ENCODE measurements at regions not wholly inside any gene's neighbourhood (a gene's known extent, or its start where the extent isn't known, plus 50 kb on each side); places are given as distances from the start of the nearest gene placed in this dataset.
"Not testable (repeated sequence)": the region's sequence is repeated elsewhere in the genome, so short reads cannot be mapped to it uniquely, and the experiment has no call there.

- no peak overlapping the region for H3K27ac Mint-ChIP-seq
- H3K36me3 Mint-ChIP-seq (ENCODE audit: low read depth) = no peaks in the 10 kb centered on the region
- no peak overlapping the region for H3K4me3 Mint-ChIP-seq
- no peaks in the 10 kb centered on the region for H3K27me3 Mint-ChIP-seq (ENCODE audit: low read depth)
- no peaks in the 10 kb centered on the region for H3K4me1 Mint-ChIP-seq (ENCODE audit: low read depth)
- no peaks in the 10 kb centered on the region for H3K9me3 Mint-ChIP-seq
Measured at GRCh38 chr2:66000901-66001300, 434.0 kb upstream of the MEIS1 start.

DNA sequence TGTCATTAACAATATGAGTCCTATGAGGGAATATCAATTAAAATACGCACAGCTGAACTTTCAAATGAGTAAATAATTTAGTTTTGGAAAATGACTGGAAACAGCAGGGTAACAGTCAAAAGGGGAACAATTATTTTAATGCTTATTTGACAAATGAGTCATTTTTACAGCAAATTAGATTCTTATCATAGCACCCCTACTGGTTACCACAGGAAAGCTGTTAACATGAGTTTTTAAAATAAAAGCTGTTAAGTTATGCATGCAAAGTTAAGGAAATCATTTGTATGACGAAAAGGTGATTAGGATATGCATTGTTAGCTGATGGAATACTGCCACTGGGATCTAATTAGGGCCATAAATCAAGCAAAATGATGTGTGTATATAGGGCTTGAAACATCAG lies 435.1 kb upstream of the MEIS1 start:
- Mint-ChIP-seq H3K27ac (no peak overlapping the region), H3K36me3 (ENCODE audit: low read depth) (no peaks in the 10 kb centered on the region), H3K4me1 (ENCODE audit: low read depth) (no peaks in the 10 kb centered on the region), H3K9me3 (no peaks in the 10 kb centered on the region), H3K27me3 (ENCODE audit: low read depth) (no peaks in the 10 kb centered on the region), H3K4me3 (no peak overlapping the region)

DNA sequence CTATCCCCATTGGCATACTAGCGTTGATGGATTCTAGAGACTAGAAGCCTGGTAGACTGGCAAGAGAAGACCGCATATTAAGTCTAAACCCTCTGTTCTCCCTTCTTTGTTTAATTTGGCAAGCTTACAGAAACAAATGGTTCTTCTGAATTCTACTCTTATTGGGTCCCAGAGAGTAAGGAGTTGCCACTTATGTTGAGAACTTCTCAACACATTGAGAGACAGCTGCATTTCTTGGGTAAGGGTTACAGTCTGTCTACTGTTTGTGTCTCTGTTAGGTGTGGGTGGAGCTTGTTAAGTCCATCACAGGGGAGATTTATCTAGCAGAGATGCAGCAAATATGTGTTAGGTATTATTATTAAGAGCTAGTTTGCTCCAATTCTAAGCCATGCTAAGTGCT lies 435.8 kb upstream of the MEIS1 start:
- H3K27ac Mint-ChIP-seq = no peak overlapping the region
- no peaks in the 10 kb centered on the region for H3K9me3 Mint-ChIP-seq
- H3K4me1 Mint-ChIP-seq (ENCODE audit: low read depth) = no peaks in the 10 kb centered on the region
- no peaks in the 10 kb centered on the region for H3K36me3 Mint-ChIP-seq (ENCODE audit: low read depth)
- H3K4me3 Mint-ChIP-seq = no peak overlapping the region
- H3K27me3 Mint-ChIP-seq (ENCODE audit: low read depth) = no peaks in the 10 kb centered on the region

DNA sequence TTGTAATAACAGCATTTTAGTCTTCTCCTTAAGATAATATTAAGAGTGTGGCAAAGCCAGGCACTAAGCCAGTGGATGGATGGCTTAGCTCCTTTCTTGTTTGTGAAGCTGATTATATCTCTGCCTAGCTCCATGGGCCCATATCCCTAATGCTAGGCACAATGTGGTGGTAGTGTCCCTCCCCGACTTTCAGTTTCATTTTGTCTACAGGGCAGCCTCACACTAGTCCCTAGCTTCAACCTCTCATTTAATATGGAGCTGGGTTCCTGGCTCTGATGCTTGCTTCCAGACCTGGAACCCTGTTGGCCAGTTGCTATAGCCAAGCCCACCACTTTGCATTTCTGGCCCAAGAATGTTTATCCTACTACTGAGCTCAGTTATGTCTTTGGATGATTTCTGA lies 437.0 kb upstream of the MEIS1 start:
- no peaks in the 10 kb centered on the region for H3K36me3 Mint-ChIP-seq (ENCODE audit: low read depth)
- no peaks in the 10 kb centered on the region for H3K9me3 Mint-ChIP-seq
- H3K27ac Mint-ChIP-seq = no peak overlapping the region
- H3K27me3 Mint-ChIP-seq (ENCODE audit: low read depth) = no peaks in the 10 kb centered on the region
- H3K4me3 Mint-ChIP-seq = no peak overlapping the region
- H3K4me1 Mint-ChIP-seq (ENCODE audit: low read depth) = no peaks in the 10 kb centered on the region

- H3K9me3 Mint-ChIP-seq = no peaks in the 10 kb centered on the region
- H3K4me3 Mint-ChIP-seq = no peak overlapping the region
- H3K27ac Mint-ChIP-seq = no peak overlapping the region
- no peaks in the 10 kb centered on the region for H3K27me3 Mint-ChIP-seq (ENCODE audit: low read depth)
- H3K36me3 Mint-ChIP-seq (ENCODE audit: low read depth) = no peaks in the 10 kb centered on the region
- no peaks in the 10 kb centered on the region for H3K4me1 Mint-ChIP-seq (ENCODE audit: low read depth)
Measured at GRCh38 chr2:65992198-65992554, 442.7 kb upstream of the MEIS1 start.

GRCh38 chr2:65991381-65992197 lies 443.3 kb upstream of the MEIS1 start:
- H3K4me3 Mint-ChIP-seq = no peak overlapping the region
- no peaks in the 10 kb centered on the region for H3K4me1 Mint-ChIP-seq (ENCODE audit: low read depth)
- no peaks in the 10 kb centered on the region for H3K36me3 Mint-ChIP-seq (ENCODE audit: low read depth)
- no peak overlapping the region for H3K27ac Mint-ChIP-seq
- H3K27me3 Mint-ChIP-seq (ENCODE audit: low read depth) = no peaks in the 10 kb centered on the region
- H3K9me3 Mint-ChIP-seq = no peaks in the 10 kb centered on the region

GRCh38 chr2:65985986-65986385 lies 448.9 kb upstream of the MEIS1 start:
- Mint-ChIP-seq H3K27me3 (ENCODE audit: low read depth) (no peaks in the 10 kb centered on the region), H3K36me3 (ENCODE audit: low read depth) (no peaks in the 10 kb centered on the region), H3K4me3 (no peak overlapping the region), H3K4me1 (ENCODE audit: low read depth) (no peaks in the 10 kb centered on the region), H3K9me3 (no peaks in the 10 kb centered on the region), H3K27ac (no peak overlapping the region)

DNA sequence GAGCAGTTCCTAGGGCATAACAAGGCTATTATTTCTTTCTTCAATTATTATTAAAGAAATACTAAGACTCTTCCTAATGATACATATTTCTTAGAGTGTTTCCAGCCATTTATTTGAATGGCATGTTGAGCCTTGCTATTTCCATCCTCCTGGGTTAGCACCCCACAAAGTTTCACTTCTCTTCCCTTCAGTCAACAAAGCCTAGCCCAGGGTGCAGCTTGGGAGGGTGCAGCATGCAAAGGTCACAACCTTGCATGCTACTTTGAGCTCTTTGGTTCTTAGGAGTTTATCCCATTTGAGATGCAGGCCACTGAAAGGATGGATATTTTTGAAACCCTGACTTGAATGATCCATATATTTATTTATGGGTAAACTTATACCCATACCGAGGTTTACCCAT lies 454.4 kb upstream of the MEIS1 start:
- Mint-ChIP-seq H3K4me3 (no peak overlapping the region), H3K9me3 (no peaks in the 10 kb centered on the region), H3K27me3 (ENCODE audit: low read depth) (no peaks in the 10 kb centered on the region), H3K4me1 (ENCODE audit: low read depth) (no peaks in the 10 kb centered on the region), H3K27ac (no peak overlapping the region), H3K36me3 (ENCODE audit: low read depth) (no peaks in the 10 kb centered on the region)

DNA sequence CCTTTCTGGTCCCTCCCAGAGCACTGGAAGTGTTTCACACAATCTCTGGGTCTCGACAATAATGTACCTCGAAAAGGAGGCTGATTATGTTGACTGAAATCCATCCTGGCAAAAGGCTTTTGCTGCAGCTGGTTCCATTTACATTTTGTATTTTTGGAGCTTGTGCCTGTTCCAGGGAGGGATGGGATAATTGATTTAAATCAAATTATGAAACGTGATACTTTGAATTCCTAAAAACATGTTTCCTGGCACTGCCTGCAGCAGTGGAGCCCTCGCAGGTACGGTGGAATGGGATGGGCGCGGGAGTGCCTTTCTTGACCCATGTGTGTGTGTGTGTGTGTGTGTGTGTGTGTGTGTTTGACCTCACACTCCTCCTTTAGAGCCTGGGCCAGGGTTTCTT lies 455.5 kb upstream of the MEIS1 start:
- Mint-ChIP-seq H3K4me3 (no peak overlapping the region), H3K27me3 (ENCODE audit: low read depth) (no peaks in the 10 kb centered on the region), H3K4me1 (ENCODE audit: low read depth) (no peaks in the 10 kb centered on the region), H3K36me3 (ENCODE audit: low read depth) (no peaks in the 10 kb centered on the region), H3K9me3 (no peaks in the 10 kb centered on the region), H3K27ac (no peak overlapping the region)

DNA sequence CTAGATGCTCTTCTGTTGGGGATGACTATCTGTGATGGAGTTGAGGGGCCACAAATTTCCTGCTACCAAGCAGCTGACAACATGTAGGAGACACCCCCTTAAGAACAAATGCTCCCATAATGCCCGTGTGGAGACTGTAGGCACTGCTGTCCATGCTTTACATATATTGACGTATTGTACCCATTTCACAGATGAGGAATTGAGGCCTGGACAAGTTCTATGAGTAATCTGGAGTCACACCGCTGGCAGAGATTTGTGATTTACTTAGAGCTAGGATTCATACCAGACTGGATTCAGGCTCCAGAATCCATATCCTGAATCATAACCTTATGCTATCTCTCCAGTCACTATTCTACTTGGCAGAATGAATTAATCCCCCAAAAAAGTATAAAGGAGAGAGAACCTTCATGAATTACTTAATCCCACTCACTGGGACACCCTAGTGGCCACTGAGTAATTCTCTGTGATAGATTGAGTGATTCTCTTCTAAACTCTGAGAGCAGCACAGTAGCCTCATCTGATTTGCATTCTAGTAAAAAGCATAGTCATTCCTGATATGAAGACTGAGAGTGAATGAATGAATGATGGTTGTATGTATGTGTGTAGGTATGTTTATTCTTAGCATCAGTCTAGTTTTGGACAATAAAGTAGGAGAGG lies 460.7 kb upstream of the MEIS1 start:
- H3K4me3 Mint-ChIP-seq = no peak overlapping the region
- no peak overlapping the region for H3K27ac Mint-ChIP-seq
- no peaks in the 10 kb centered on the region for H3K9me3 Mint-ChIP-seq
- no peaks in the 10 kb centered on the region for H3K36me3 Mint-ChIP-seq (ENCODE audit: low read depth)
- H3K27me3 Mint-ChIP-seq (ENCODE audit: low read depth) = no peaks in the 10 kb centered on the region
- H3K4me1 Mint-ChIP-seq (ENCODE audit: low read depth) = no peaks in the 10 kb centered on the region

DNA sequence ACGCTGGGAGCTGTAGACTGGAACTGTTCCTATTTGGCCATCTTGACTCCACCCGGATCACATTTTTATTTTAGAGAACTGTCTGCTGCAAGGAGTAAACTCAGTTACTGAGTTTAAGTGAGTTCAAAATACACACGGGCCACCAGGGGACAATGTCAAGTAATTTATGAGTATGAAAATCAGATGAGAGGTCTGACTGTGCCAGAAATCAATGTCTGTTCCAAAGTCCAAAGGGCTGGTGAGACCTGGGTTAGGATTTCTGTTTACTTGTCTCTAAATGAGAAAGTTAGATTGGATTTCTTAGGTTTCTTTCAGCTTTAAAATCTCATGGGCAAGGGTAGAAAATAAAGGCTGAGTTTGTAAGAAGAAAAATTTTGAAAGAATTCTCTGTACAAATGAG lies 465.8 kb upstream of the MEIS1 start:
- Mint-ChIP-seq H3K4me1 (ENCODE audit: low read depth) (no peaks in the 10 kb centered on the region), H3K9me3 (no peaks in the 10 kb centered on the region), H3K27me3 (ENCODE audit: low read depth) (no peaks in the 10 kb centered on the region), H3K36me3 (ENCODE audit: low read depth) (no peaks in the 10 kb centered on the region), H3K4me3 (no peak overlapping the region), H3K27ac (no peak overlapping the region)

- H3K4me1 Mint-ChIP-seq (ENCODE audit: low read depth); H3K9me3 Mint-ChIP-seq; H3K27me3 Mint-ChIP-seq (ENCODE audit: low read depth); H3K27ac Mint-ChIP-seq; H3K36me3 Mint-ChIP-seq (ENCODE audit: low read depth); H3K4me3 Mint-ChIP-seq: not testable (repeated sequence)
Measured at GRCh38 chr2:65963303-65963702, 471.6 kb upstream of the MEIS1 start.

GRCh38 chr2:65960953-65961352 lies 474.0 kb upstream of the MEIS1 start:
- Mint-ChIP-seq H3K27me3 (ENCODE audit: low read depth) (no peaks in the 10 kb centered on the region), H3K36me3 (ENCODE audit: low read depth) (no peaks in the 10 kb centered on the region), H3K4me1 (ENCODE audit: low read depth) (no peaks in the 10 kb centered on the region), H3K4me3 (no peak overlapping the region), H3K9me3 (peaks cover 6% of the 10 kb centered on the region), H3K27ac (no peak overlapping the region)

DNA sequence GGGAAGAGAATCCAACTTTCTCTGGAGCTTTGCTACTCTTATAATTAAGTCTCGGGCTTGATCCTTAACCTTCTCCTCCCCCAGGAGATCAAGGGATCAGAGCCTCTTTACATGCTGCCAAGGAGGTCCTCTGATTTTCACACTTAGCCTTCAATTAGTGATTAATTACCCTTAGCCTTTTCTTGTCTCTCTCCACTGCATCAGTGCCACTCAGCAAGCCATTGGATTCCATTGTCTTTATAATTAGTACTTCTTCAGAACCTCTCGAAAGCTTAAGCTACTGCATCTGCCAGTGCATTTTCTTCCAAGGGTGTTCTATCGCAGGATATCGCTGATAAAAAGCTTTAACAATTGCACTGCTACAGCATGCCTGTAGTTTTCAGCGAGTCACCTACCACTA lies 477.0 kb upstream of the MEIS1 start:
- no peaks in the 10 kb centered on the region for H3K36me3 Mint-ChIP-seq (ENCODE audit: low read depth)

DNA sequence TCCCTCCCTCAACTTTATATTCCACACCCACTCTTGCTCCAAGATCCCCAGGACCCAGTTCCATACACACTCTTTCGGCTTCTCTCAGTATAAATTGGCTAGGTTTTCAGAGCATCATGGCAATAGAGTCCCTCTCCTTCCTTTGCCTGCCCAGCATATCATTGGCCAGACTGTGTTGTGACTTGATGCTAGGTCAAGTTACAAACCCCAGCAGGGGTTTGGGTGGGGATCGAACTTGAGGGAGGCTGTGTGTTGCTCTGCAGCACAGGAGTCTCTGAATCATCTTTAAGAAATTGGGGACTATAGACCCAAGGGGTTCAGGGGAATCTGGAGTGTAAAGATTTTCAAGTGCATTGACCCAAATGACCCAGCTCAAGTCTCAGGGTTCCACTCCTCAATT lies 477.5 kb upstream of the MEIS1 start:
- no peaks in the 10 kb centered on the region for H3K27me3 Mint-ChIP-seq (ENCODE audit: low read depth)
- H3K4me3 Mint-ChIP-seq = no peak overlapping the region
- H3K27ac Mint-ChIP-seq = no peak overlapping the region
- no peaks in the 10 kb centered on the region for H3K36me3 Mint-ChIP-seq (ENCODE audit: low read depth)
- H3K9me3 Mint-ChIP-seq = peaks cover 3% of the 10 kb centered on the region
- no peaks in the 10 kb centered on the region for H3K4me1 Mint-ChIP-seq (ENCODE audit: low read depth)

More for the DNA sequence above, 477.0 kb upstream of the MEIS1 start:
- Mint-ChIP-seq H3K27me3 (ENCODE audit: low read depth) (no peaks in the 10 kb centered on the region), H3K4me1 (ENCODE audit: low read depth) (no peaks in the 10 kb centered on the region), H3K4me3 (no peak overlapping the region), H3K27ac (no peak overlapping the region), H3K9me3 (peaks cover 6% of the 10 kb centered on the region)
